Calu3 (cell line): ENCODE measurements at regions not wholly inside any gene's neighbourhood (a gene's known extent, or its start where the extent isn't known, plus 50 kb on each side); places are given as distances from the start of the nearest gene placed in this dataset.

Experiments
- BruUV-seq: library from RNA; stranded (reverse); fragments of 400-500 nt; replicated peaks from 2 replicates; lab custom pipeline; 2021; lab: Mats Ljungman, UMichigan
- CTCF ChIA-PET: fragments of 300-600 bp; sonication (Branson Sonifier 250); formaldehyde crosslinking; loops from one replicate; lab custom pipeline; 2022; ENCODE audit warnings: antibody characterized with exemption; lab: Charles Lee
- DNase-seq: peaks from one replicate; pipeline ENCODE4 v3.0.0; 2022
- H3K27ac Mint-ChIP-seq: one replicate; pipeline ENCODE4 v1.8.0; 2022; ENCODE audit warnings: mixed read lengths; ENCODE audit not compliant: unreplicated experiment
- H3K27me3 Mint-ChIP-seq: one replicate; pipeline ENCODE4 v1.8.0; 2022; ENCODE audit warnings: mixed read lengths; ENCODE audit not compliant: unreplicated experiment
- H3K36me3 Mint-ChIP-seq: one replicate; pipeline ENCODE4 v1.8.0; 2022; ENCODE audit warnings: mild to moderate bottlenecking, moderate library complexity, mixed read lengths; ENCODE audit not compliant: insufficient read depth, unreplicated experiment
- H3K4me1 Mint-ChIP-seq: one replicate; pipeline ENCODE4 v1.8.0; 2022; ENCODE audit warnings: mild to moderate bottlenecking, low read depth, mixed read lengths; ENCODE audit not compliant: unreplicated experiment
- H3K4me3 Mint-ChIP-seq: one replicate; pipeline ENCODE4 v1.8.0; 2022; ENCODE audit warnings: mild to moderate bottlenecking, low read depth, moderate library complexity, mixed read lengths; ENCODE audit not compliant: unreplicated experiment
- H3K9me3 Mint-ChIP-seq: one replicate; pipeline ENCODE4 v1.8.0; 2022; ENCODE audit warnings: low read depth, mixed read lengths; ENCODE audit not compliant: unreplicated experiment
- CTCF ChIP-seq: fragments of 200-600 bp; IDR thresholded peaks from one replicate; pipeline ENCODE4 v1.8.0; 2022; ENCODE audit warnings: antibody characterized with exemption; ENCODE audit not compliant: unreplicated experiment
- intact Hi-C: fragments of 100-400 bp; cut with micrococcal nuclease; formaldehyde crosslinking; loops from one replicate; pipeline ENCODE4 v1.10.0; 2022; ENCODE audit not compliant: unreplicated experiment

GRCh38 chr16:59052231-59052630, 318.1 kb upstream of the GOT2 start:
- CTCF ChIA-PET: no interaction called here
- Mint-ChIP-seq H3K36me3 (no peaks in the 10 kb centered on the region), H3K4me3 (no peak overlapping the region), H3K27ac (no peak overlapping the region), H3K9me3 (peaks cover 9% of the 10 kb centered on the region), H3K4me1 (no peaks in the 10 kb centered on the region), H3K27me3 (no peaks in the 10 kb centered on the region)
- DNase-seq: no peak
- BruUV-seq: no TSS peak
- intact Hi-C loops: no loop called here
- TF ChIP-seq CTCF: no peak

- H3K36me3 Mint-ChIP-seq: no peaks in the 10 kb centered on the region
- H3K27ac Mint-ChIP-seq: no peak overlapping the region
- TF ChIP-seq CTCF: no peak
- CTCF ChIA-PET: no interaction called here
- H3K9me3 Mint-ChIP-seq: peaks cover 8% of the 10 kb centered on the region
- H3K4me3 Mint-ChIP-seq: no peak overlapping the region
- H3K4me1 Mint-ChIP-seq: no peaks in the 10 kb centered on the region
- no peak for DNase-seq
- H3K27me3 Mint-ChIP-seq: no peaks in the 10 kb centered on the region
- no TSS peak for BruUV-seq
- intact Hi-C loops: no loop called here
Observed at GRCh38 chr16:59048876-59049275, 314.8 kb upstream of the GOT2 start.

- no peak overlapping the region for H3K27ac Mint-ChIP-seq
- no peaks in the 10 kb centered on the region for H3K4me1 Mint-ChIP-seq
- H3K27me3 Mint-ChIP-seq: no peaks in the 10 kb centered on the region
- H3K4me3 Mint-ChIP-seq: no peak overlapping the region
- no peak for DNase-seq
- TF ChIP-seq CTCF: no peak
- H3K36me3 Mint-ChIP-seq: no peaks in the 10 kb centered on the region
- CTCF ChIA-PET: no interaction called here
- peaks cover 6% of the 10 kb centered on the region for H3K9me3 Mint-ChIP-seq
- no TSS peak for BruUV-seq
- intact Hi-C loops: no loop called here
Observed at GRCh38 chr16:59047114-59047513, 313.0 kb upstream of the GOT2 start.

- Mint-ChIP-seq H3K4me1 (no peaks in the 10 kb centered on the region), H3K27ac (no peak overlapping the region), H3K9me3 (peaks cover 3% of the 10 kb centered on the region), H3K36me3 (no peaks in the 10 kb centered on the region), H3K27me3 (no peaks in the 10 kb centered on the region), H3K4me3 (no peak overlapping the region)
- intact Hi-C loops: no loop called here
- no peak for TF ChIP-seq CTCF
- no TSS peak for BruUV-seq
- no peak for DNase-seq
- CTCF ChIA-PET: no interaction called here
Observed at GRCh38 chr16:59046335-59046734, 312.2 kb upstream of the GOT2 start.
